ENCODE measurements at regions not wholly inside any gene's neighbourhood (a gene's known extent, or its start where the extent isn't known, plus 50 kb on each side); places are given as distances from the start of the nearest gene placed in this dataset.
A peak's percentile ranks its signal among the peaks of the same experiment; 100 is the strongest.

DNA sequence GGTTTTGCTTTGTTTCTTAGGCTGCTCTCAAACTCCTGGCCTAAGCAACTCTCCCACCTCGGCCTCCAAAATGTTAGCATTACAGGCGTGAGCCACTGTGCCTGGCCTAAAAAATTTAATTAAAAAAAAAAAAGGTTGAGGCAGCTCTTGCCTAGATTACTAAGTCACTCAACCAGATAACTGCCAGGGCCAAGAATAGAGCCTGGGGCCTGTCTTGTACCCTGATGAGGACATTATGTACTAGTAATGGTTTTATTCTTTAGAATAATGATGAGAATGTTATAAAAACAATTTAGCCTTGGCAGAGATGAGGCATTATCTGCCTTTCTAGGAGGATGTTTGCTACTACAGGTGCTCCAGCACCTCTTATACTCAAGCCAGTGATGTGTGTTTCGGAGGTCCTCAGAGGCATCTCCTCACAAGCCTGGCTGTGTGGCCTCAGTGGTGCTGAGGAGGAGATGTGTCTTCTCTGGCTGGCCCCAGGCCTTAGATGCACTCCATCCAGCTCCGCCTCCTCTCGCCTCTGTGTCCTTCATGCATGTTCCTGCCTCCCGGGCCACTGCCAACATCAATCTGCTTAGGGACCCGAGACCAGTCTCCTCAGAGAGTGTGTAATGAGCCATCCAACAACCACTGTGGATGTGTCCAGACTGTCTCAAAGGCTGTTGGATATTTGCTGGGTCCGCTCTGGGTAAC, 337.7 kb upstream of the GATB start:
- ChIA-PET POLR2A (no interaction called here), CTCF (no interaction called here)
- Histone ChIP-seq H3K36me3 (ENCODE audit: control insufficient read depth in 2 of 2, insufficient read depth in 1 of 2, low read length in 2 of 2) (no peaks in the 10 kb centered on the region), H3K27ac (ENCODE audit: extremely low read depth, low read depth, low read length) (no peak overlapping the region), H3K9me3 (ENCODE audit: control insufficient read depth, insufficient read depth, low read depth, low read length) (no peaks in the 10 kb centered on the region), H3K4me1 (ENCODE audit: control insufficient read depth, insufficient read depth, low read length) (no peaks in the 10 kb centered on the region), H3K4me3 (ENCODE audit: low read depth, low read length) (no peak overlapping the region)
- TF ChIP-seq ZFP41 (tag by site-specific recombination; IDR thresholded peaks at IDR 0.05; ENCODE audit: borderline replicate concordance) (no peak), ZNF561 (tag by site-specific recombination; IDR thresholded peaks at IDR 0.05; ENCODE audit: borderline replicate concordance) (no peak), ZNF280C (tag by site-specific recombination; IDR thresholded peaks at IDR 0.05) (no peak), ZNF23 (tag by site-specific recombination; IDR thresholded peaks at IDR 0.05; ENCODE audit: borderline replicate concordance) (no peak), PRDM6 (tag by site-specific recombination; IDR thresholded peaks at IDR 0.05) (no peak), ZNF132 (tag by site-specific recombination; IDR thresholded peaks at IDR 0.05; ENCODE audit: borderline replicate concordance) (no peak), ZNF169 (tag by site-specific recombination; IDR thresholded peaks at IDR 0.05) (no peak)

DNA sequence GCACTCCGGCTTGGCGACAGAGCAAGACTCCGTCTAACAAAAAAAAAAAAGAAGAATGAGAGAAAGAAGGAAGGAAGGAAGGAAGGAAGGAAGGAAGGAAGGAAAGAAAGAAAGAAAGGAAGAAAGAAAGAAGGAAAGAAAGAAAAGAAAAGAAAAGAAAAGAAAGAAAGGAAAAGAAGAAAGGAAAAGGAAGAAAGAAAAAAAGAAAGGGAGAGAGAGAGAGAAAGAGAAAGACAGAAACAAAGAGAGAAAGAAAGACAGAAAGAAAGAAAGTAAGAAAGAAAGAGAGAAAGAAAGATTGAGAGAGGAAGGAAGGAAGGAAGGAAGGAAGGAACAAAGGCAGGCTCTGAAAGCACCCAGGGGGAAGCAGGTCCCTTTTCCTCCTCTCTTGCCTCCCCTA, 336.6 kb upstream of the GATB start:
- H3K9me3 ChIP-seq (ENCODE audit: control insufficient read depth, insufficient read depth, low read depth, low read length) = no peaks in the 10 kb centered on the region
- TF ChIP-seq GLIS2 (tag by site-specific recombination; IDR thresholded peaks at IDR 0.05) (no peak), PRDM1 (tag by site-specific recombination; IDR thresholded peaks at IDR 0.05) (peak; percentile 65), ZNF366 (tag by site-specific recombination; conservative IDR thresholded peaks at IDR 0.05) (peak; percentile 89)
- POLR2A ChIA-PET = no interaction called here
- no peak overlapping the region for H3K4me3 ChIP-seq (ENCODE audit: low read depth, low read length)
- CTCF ChIA-PET = interaction anchor here (0.6 kb wide), 1 partner anchor 460 kb away, joined by 4 read pairs; no protein-coding TSS in a partner anchor
- no peaks in the 10 kb centered on the region for H3K4me1 ChIP-seq (ENCODE audit: control insufficient read depth, insufficient read depth, low read length)
- H3K36me3 ChIP-seq (ENCODE audit: control insufficient read depth in 2 of 2, insufficient read depth in 1 of 2, low read length in 2 of 2) = no peaks in the 10 kb centered on the region
- no peak overlapping the region for H3K27ac ChIP-seq (ENCODE audit: extremely low read depth, low read depth, low read length)

- Histone ChIP-seq H3K4me1 (ENCODE audit: control insufficient read depth, insufficient read depth, low read length) (no peaks in the 10 kb centered on the region), H3K36me3 (ENCODE audit: control insufficient read depth in 2 of 2, insufficient read depth in 1 of 2, low read length in 2 of 2) (no peaks in the 10 kb centered on the region), H3K27ac (ENCODE audit: extremely low read depth, low read depth, low read length) (no peak overlapping the region), H3K4me3 (ENCODE audit: low read depth, low read length) (no peak overlapping the region), H3K9me3 (ENCODE audit: control insufficient read depth, insufficient read depth, low read depth, low read length) (no peaks in the 10 kb centered on the region)
- CTCF ChIA-PET = no interaction called here
- TF ChIP-seq INSM2 (tag by site-specific recombination; IDR thresholded peaks at IDR 0.05) = no peak
- POLR2A ChIA-PET = no interaction called here
Measured at GRCh38 chr4:152095701-152096070, 334.9 kb upstream of the GATB start.
